HEK293 (cell line): ENCODE measurements at regions not wholly inside any gene's neighbourhood (a gene's known extent, or its start where the extent isn't known, plus 50 kb on each side); places are given as distances from the start of the nearest gene placed in this dataset.

Experiments used
- CTCF ChIA-PET: fragments of 350-600 bp; formaldehyde crosslinking; extraction: SDS; loops from one replicate; lab custom pipeline; 2021; ENCODE audit warnings: antibody characterized with exemption; lab: Yijun Ruan, JAX
- POLR2A ChIA-PET: fragments of 300-600 bp; formaldehyde crosslinking; extraction: SDS; loops from one replicate; lab custom pipeline; 2020; ENCODE audit warnings: antibody characterized with exemption, inconsistent platforms; lab: Yijun Ruan, JAX
- H3K27ac ChIP-seq: fragments of 200-500 bp; sonication (Bioruptor generic); 2 replicates; pipeline ENCODE4 v1.5.1; 2014; ENCODE audit warnings: low read depth, low read length, control low read depth, inconsistent platforms; ENCODE audit errors: extremely low read depth
- H3K36me3 ChIP-seq, 2 experiments: fragments of 200-500 bp in 1 of 2; sonication (Bioruptor generic) in 1 of 2; 1 replicate in 1 of 2; 2 replicates in 1 of 2; pipeline ENCODE4 v1.5.1; 2014 to 2017; ENCODE audit warnings: inconsistent platforms in 2 of 2, low read length in 2 of 2; ENCODE audit not compliant: control insufficient read depth in 2 of 2, insufficient read depth in 1 of 2
- H3K4me1 ChIP-seq: fragments of 200-500 bp; sonication (Bioruptor generic); 2 replicates; pipeline ENCODE4 v1.5.1; 2014; ENCODE audit warnings: mild to moderate bottlenecking, low read length, inconsistent platforms; ENCODE audit not compliant: control insufficient read depth, insufficient read depth
- H3K4me3 ChIP-seq: 2 replicates; pipeline ENCODE4 v1.5.1; 2011; ENCODE audit warnings: low read depth, mild to moderate bottlenecking, control low read depth, low read length, moderate library complexity
- H3K9me3 ChIP-seq: fragments of 200-500 bp; sonication (Bioruptor generic); 2 replicates; pipeline ENCODE4 v1.5.1; 2014; ENCODE audit warnings: low read depth, low read length, inconsistent platforms; ENCODE audit not compliant: control insufficient read depth, insufficient read depth
- IKZF3 ChIP-seq: fragments of 450-650 bp; IDR thresholded peaks from 2 replicates; pipeline ENCODE4 v1.5.0; 2018; ENCODE audit warnings: missing biosample characterization, mild to moderate bottlenecking, missing genetic modification characterization, moderate library complexity
- OVOL3 ChIP-seq: fragments of 450-650 bp; formaldehyde crosslinking; IDR thresholded peaks from 2 replicates; pipeline ENCODE4 v1.5.1; 2016; ENCODE audit warnings: missing biosample characterization, missing genetic modification characterization
- SCRT1 ChIP-seq: fragments of 450-650 bp; formaldehyde crosslinking; IDR thresholded peaks from 2 replicates; pipeline ENCODE4 v1.5.1; 2016; ENCODE audit warnings: missing biosample characterization, missing genetic modification characterization, borderline replicate concordance
- SP2 ChIP-seq: fragments of 450-650 bp; formaldehyde crosslinking; IDR thresholded peaks from 2 replicates; pipeline ENCODE4 v1.5.1; 2016; ENCODE audit warnings: missing biosample characterization, missing genetic modification characterization
- SP7 ChIP-seq: fragments of 450-650 bp; formaldehyde crosslinking; IDR thresholded peaks from 2 replicates; pipeline ENCODE4 v1.5.1; 2016; ENCODE audit warnings: missing biosample characterization, missing genetic modification characterization
- ZBTB48 ChIP-seq: fragments of 450-650 bp; formaldehyde crosslinking; IDR thresholded peaks from 2 replicates; pipeline ENCODE4 v1.5.1; 2016; ENCODE audit warnings: missing biosample characterization, missing genetic modification characterization
- ZBTB8A ChIP-seq: fragments of 450-650 bp; formaldehyde crosslinking; IDR thresholded peaks from 2 replicates; pipeline ENCODE4 v1.5.1; 2016; ENCODE audit warnings: missing biosample characterization, missing genetic modification characterization
- ZFHX2 ChIP-seq: fragments of 450-650 bp; formaldehyde crosslinking; conservative IDR thresholded peaks from 2 replicates; pipeline ENCODE4 v1.5.1; 2016; ENCODE audit warnings: missing biosample characterization, missing genetic modification characterization
- ZNF112 ChIP-seq: fragments of 450-650 bp; formaldehyde crosslinking; IDR thresholded peaks from 2 replicates; pipeline ENCODE4 v1.5.0; 2017; ENCODE audit warnings: missing biosample characterization, missing genetic modification characterization
- ZNF138 ChIP-seq: fragments of 450-650 bp; formaldehyde crosslinking; IDR thresholded peaks from 2 replicates; pipeline ENCODE4 v1.5.1; 2016; ENCODE audit warnings: missing biosample characterization, missing genetic modification characterization, borderline replicate concordance
- ZNF19 ChIP-seq: fragments of 450-650 bp; formaldehyde crosslinking; IDR thresholded peaks from 2 replicates; pipeline ENCODE4; 2016; ENCODE audit warnings: missing biosample characterization, missing genetic modification characterization, low read depth
- ZNF350 ChIP-seq: fragments of 450-650 bp; formaldehyde crosslinking; IDR thresholded peaks from 2 replicates; pipeline ENCODE4 v1.5.0; 2017; ENCODE audit warnings: missing biosample characterization, mild to moderate bottlenecking, missing genetic modification characterization
- ZNF37A ChIP-seq: fragments of 450-650 bp; IDR thresholded peaks from 2 replicates; pipeline ENCODE4 v1.5.1; 2018; ENCODE audit warnings: missing biosample characterization, missing genetic modification characterization
- ZNF518A ChIP-seq: fragments of 450-650 bp; formaldehyde crosslinking; conservative IDR thresholded peaks from 2 replicates; pipeline ENCODE4 v1.5.1; 2016; ENCODE audit warnings: low read depth, missing biosample characterization, missing genetic modification characterization
- ZNF580 ChIP-seq: fragments of 450-650 bp; formaldehyde crosslinking; IDR thresholded peaks from 2 replicates; pipeline ENCODE4 v1.5.1; 2016; ENCODE audit warnings: missing biosample characterization, missing genetic modification characterization
- ZNF585B ChIP-seq: fragments of 450-650 bp; formaldehyde crosslinking; IDR thresholded peaks from 2 replicates; pipeline ENCODE4 v1.5.1; 2016; ENCODE audit warnings: missing biosample characterization, missing genetic modification characterization
- ZNF596 ChIP-seq: fragments of 450-650 bp; IDR thresholded peaks from 2 replicates; pipeline ENCODE4 v1.5.0; 2018; ENCODE audit warnings: missing biosample characterization, mild to moderate bottlenecking, missing genetic modification characterization, moderate library complexity
- ZNF624 ChIP-seq: fragments of 450-650 bp; formaldehyde crosslinking; IDR thresholded peaks from 2 replicates; pipeline ENCODE4 v1.5.1; 2017; ENCODE audit warnings: missing biosample characterization, missing genetic modification characterization
- ZNF639 ChIP-seq: fragments of 450-650 bp; formaldehyde crosslinking; IDR thresholded peaks from 2 replicates; pipeline ENCODE4 v1.5.1; 2016; ENCODE audit warnings: missing biosample characterization, missing genetic modification characterization
- ZNF658 ChIP-seq: fragments of 450-650 bp; formaldehyde crosslinking; IDR thresholded peaks from 2 replicates; pipeline ENCODE4; 2016; ENCODE audit warnings: missing biosample characterization, missing genetic modification characterization
- ZNF664 ChIP-seq: fragments of 450-650 bp; formaldehyde crosslinking; IDR thresholded peaks from 2 replicates; pipeline ENCODE4 v1.5.1; 2016; ENCODE audit warnings: missing biosample characterization, missing genetic modification characterization
- ZNF747 ChIP-seq: fragments of 450-650 bp; formaldehyde crosslinking; IDR thresholded peaks from 2 replicates; pipeline ENCODE4 v1.5.1; 2016; ENCODE audit warnings: missing biosample characterization, missing genetic modification characterization
- ZNF792 ChIP-seq: fragments of 450-650 bp; formaldehyde crosslinking; IDR thresholded peaks from 2 replicates; pipeline ENCODE4 v1.5.1; 2016; ENCODE audit warnings: missing biosample characterization, missing genetic modification characterization

DNA sequence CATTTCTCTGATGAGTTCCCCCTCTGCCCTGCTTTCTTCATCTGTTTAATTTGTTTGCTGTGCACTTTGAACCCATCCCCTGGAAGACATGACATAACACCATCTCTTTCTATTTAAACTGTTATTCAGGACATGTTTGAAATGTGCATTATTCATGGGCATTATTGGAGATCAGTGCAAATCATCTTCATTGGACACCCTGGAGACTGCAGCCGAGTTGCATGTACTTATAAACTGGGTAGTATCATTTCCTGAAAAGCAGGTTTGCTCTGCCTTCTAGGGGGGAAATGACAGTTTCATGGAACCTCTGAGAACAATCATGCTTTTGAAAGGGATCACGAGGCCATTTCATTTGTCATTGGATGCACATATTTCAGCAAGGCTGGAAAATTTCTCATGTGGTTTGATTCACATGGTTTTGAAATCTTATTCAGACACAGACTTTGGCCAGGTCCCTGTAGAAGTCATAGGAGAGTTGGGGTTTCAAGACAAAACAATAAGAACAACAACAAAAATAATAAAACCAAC lies 462.8 kb upstream of the MEX3C start:
- Histone ChIP-seq H3K27ac (no peak overlapping the region), H3K4me1 (no peaks in the 10 kb centered on the region; the same call in 1 of the 2 replicates), H3K4me3 (no peak overlapping the region), H3K9me3 (no peaks in the 10 kb centered on the region)
- ChIA-PET CTCF (no interaction called here), POLR2A (no interaction called here)
- no peak for TF ChIP-seq SP2 (tag by site-specific recombination)
- no peak for TF ChIP-seq SCRT1 (tag by site-specific recombination)
- no peak for TF ChIP-seq ZNF792 (tag by site-specific recombination)
- no peak for TF ChIP-seq ZNF138
- TF ChIP-seq ZNF658 (tag by site-specific recombination): no peak
- no peak for TF ChIP-seq IKZF3 (tag by site-specific recombination)
- TF ChIP-seq, all 188 proteins: peak for 0
- H3K36me3 ChIP-seq: no peaks in the 10 kb centered on the region

DNA sequence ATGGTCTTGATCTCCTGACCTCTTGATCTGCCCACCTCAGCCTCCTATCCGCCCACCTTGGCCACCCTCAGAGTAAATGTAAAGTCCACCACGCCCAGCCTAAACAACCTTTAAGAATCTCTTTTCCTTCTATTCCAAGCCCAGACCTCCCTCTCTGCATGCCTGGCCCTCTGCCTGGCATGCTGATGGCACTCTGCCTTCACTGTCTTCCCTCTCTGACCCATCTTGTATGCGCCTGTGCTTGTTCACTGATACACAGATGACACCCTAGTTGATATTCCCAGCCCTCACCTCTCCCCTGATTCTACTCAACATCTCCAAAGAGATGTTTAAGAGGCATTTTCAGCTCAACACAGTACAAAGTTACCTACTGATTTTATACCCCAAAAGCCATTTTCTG lies 466.8 kb upstream of the MEX3C start:
- CTCF ChIA-PET: interaction anchor here (1.7 kb wide), 1 partner anchor 625 kb away, joined by 5 read pairs; no protein-coding TSS in a partner anchor
- POLR2A ChIA-PET: no interaction called here
- H3K36me3 ChIP-seq: no peaks in the 10 kb centered on the region

More for the DNA sequence above, 466.8 kb upstream of the MEX3C start:
- no peaks in the 10 kb centered on the region for H3K9me3 ChIP-seq
- TF ChIP-seq SP7 (tag by site-specific recombination) (no peak), ZBTB8A (tag by site-specific recombination) (no peak), ZNF19 (tag by site-specific recombination) (no peak), ZNF37A (tag by site-specific recombination) (no peak), ZNF639 (tag by site-specific recombination) (no peak), ZNF518A (tag by site-specific recombination) (no peak), ZNF747 (no peak), ZNF624 (tag by site-specific recombination) (no peak), ZNF350 (tag by site-specific recombination) (no peak), ZNF664 (tag by site-specific recombination) (no peak), ZNF585B (tag by site-specific recombination) (no peak), OVOL3 (tag by site-specific recombination) (no peak), ZBTB48 (tag by site-specific recombination) (no peak), ZNF112 (tag by site-specific recombination) (no peak), ZFHX2 (tag by site-specific recombination) (no peak), ZNF580 (tag by site-specific recombination) (no peak), ZNF596 (tag by site-specific recombination) (no peak)
- H3K27ac ChIP-seq: no peak overlapping the region
- no peak overlapping the region for H3K4me3 ChIP-seq
- H3K4me1 ChIP-seq: 0 out of 2 replicates have a peak, but pooled peaks cover 2% of the 10 kb centered on the region
